HepG2 (cell line): ENCODE measurements at regions not wholly inside any gene's neighbourhood (a gene's known extent, or its start where the extent isn't known, plus 50 kb on each side); places are given as distances from the start of the nearest gene placed in this dataset.

ENCODE experiments used
- ATAC-seq: fragments of 200-7000 bp; cut with Tn5 transposase; 3 replicates; pipeline ENCODE4 v1.9.1; 2020; ENCODE audit warnings: mild to moderate bottlenecking, moderate library complexity
- BruUV-seq: library from RNA; stranded (reverse); fragments of 400-500 nt; replicated peaks from 2 replicates; lab custom pipeline; 2021; lab: Mats Ljungman, UMichigan
- CTCF ChIA-PET: fragments of 300-600 bp; formaldehyde crosslinking; extraction: SDS; loops from one replicate; lab custom pipeline; 2021; ENCODE audit warnings: low total read pairs, inconsistent platforms, low intra/inter-chr PET ratio; lab: Yijun Ruan, JAX
- POLR2A ChIA-PET: fragments of 350-600 bp; sonication (Branson Sonifier 250); formaldehyde crosslinking; loops from one replicate; lab custom pipeline; 2020; ENCODE audit warnings: antibody characterized with exemption, inconsistent platforms; lab: Yijun Ruan, JAX
- DNase-seq: peaks from one replicate; pipeline ENCODE4 v3.0.0-alpha.2; 2015; ENCODE audit warnings: low spot score
- FAIRE-seq: peaks from 3 replicates; lab custom pipeline; 2011; peaks lifted over from hg19 to GRCh38; lab: Jason Lieb, UNC
- H2AFZ ChIP-seq: one replicate; pipeline ENCODE4 v1.6.1; 2011; ENCODE audit warnings: low read length, inconsistent platforms
- H3K27ac ChIP-seq: fragments of 300-600 bp; 3 replicates; pipeline ENCODE4 v1.8.0; 2011; ENCODE audit warnings: mixed run types, mild to moderate bottlenecking, mixed read lengths, low read length, inconsistent platforms; ENCODE audit not compliant: insufficient read depth; ENCODE audit errors: extremely low read length
- H3K27me3 ChIP-seq, 2 experiments: fragments of 200-600 bp in 1 of 2; 2 replicates in 1 of 2; 3 replicates in 1 of 2; pipeline versions ENCODE4 v1.6.0 to v1.8.0; 2011; ENCODE audit warnings: low read length in 2 of 2, mild to moderate bottlenecking in 2 of 2, moderate library complexity in 2 of 2, inconsistent platforms in 1 of 2; ENCODE audit not compliant: insufficient read depth in 2 of 2, control insufficient read depth in 1 of 2
- H3K36me3 ChIP-seq, 2 experiments: fragments of 200-600 bp in 1 of 2; replicated peaks in 1 of 2; 2 replicates in 1 of 2; 3 replicates in 1 of 2; pipeline versions ENCODE4 v1.5.1 to v1.8.0; 2011; ENCODE audit warnings: low read length in 2 of 2, inconsistent platforms in 1 of 2; ENCODE audit not compliant: insufficient read depth in 2 of 2, control insufficient read depth in 1 of 2
- H3K4me1 ChIP-seq: 2 replicates; pipeline ENCODE4 v1.5.1; 2012; ENCODE audit warnings: low read length, inconsistent platforms; ENCODE audit not compliant: insufficient read depth
- H3K4me2 ChIP-seq: 2 replicates; pipeline ENCODE4 v1.6.0; 2011; ENCODE audit warnings: low read depth, low read length, inconsistent platforms
- H3K4me3 ChIP-seq, 3 experiments: fragments of 200-600 bp in 1 of 3; sonication (generic), shearing (Covaris generic) in 1 of 3; replicated peaks in 1 of 3; 2 replicates each; pipeline ENCODE4 v1.5.1; 2011 to 2016; ENCODE audit warnings: low read length in 3 of 3, inconsistent platforms in 2 of 3, low read depth in 2 of 3, mild to moderate bottlenecking in 2 of 3, control low read depth in 1 of 3, mixed read lengths in 1 of 3; ENCODE audit not compliant: insufficient read depth in 1 of 3
- H3K79me2 ChIP-seq: one replicate; pipeline ENCODE4 v1.6.1; 2011; ENCODE audit warnings: low read length, inconsistent platforms; ENCODE audit not compliant: insufficient read depth
- H3K9ac ChIP-seq: 2 replicates; pipeline ENCODE4 v1.6.0; 2011; ENCODE audit warnings: mild to moderate bottlenecking, low read depth, low read length, inconsistent platforms; ENCODE audit not compliant: insufficient read depth
- H3K9me3 ChIP-seq: 2 replicates; pipeline ENCODE4 v1.5.1; 2012; ENCODE audit warnings: mild to moderate bottlenecking, low read length
- H4K20me1 ChIP-seq: 2 replicates; pipeline ENCODE4 v1.6.0; 2011; ENCODE audit warnings: inconsistent platforms, mild to moderate bottlenecking, low read length, moderate library complexity; ENCODE audit not compliant: insufficient read depth
- ARNT2 ChIP-seq: sonication (generic); formaldehyde crosslinking; IDR thresholded peaks from 2 replicates; pipeline ENCODE4 v1.8.0; 2022; ENCODE audit warnings: mild to moderate bottlenecking, low read depth, missing genetic modification reagents, moderate library complexity
- ARNTL ChIP-seq: sonication (generic); formaldehyde crosslinking; IDR thresholded peaks from 2 replicates; pipeline ENCODE4 v1.4.0; 2020; ENCODE audit warnings: mild to moderate bottlenecking, missing genetic modification reagents
- CEBPB ChIP-seq: IDR thresholded peaks from 2 replicates; pipeline ENCODE4 v1.6.1; 2011; ENCODE audit warnings: low read depth, low read length, improper control_type of control experiment, borderline replicate concordance
- CENPX ChIP-seq: sonication (generic); formaldehyde crosslinking; IDR thresholded peaks from 2 replicates; pipeline ENCODE4 v1.9.0; 2021; ENCODE audit warnings: mild to moderate bottlenecking, missing genetic modification reagents, moderate library complexity
- IKZF4 ChIP-seq: sonication (generic); formaldehyde crosslinking; IDR thresholded peaks from 2 replicates; pipeline ENCODE4 v1.5.1; 2020; ENCODE audit warnings: borderline replicate concordance, mild to moderate bottlenecking, low read depth, missing genetic modification reagents; ENCODE audit errors: not compliant biosample characterization
- KMT2A ChIP-seq: sonication (generic); formaldehyde crosslinking; IDR thresholded peaks from 2 replicates; pipeline ENCODE4 v1.4.0; 2020; ENCODE audit warnings: missing genetic modification reagents
- NAIF1 ChIP-seq: sonication (generic); formaldehyde crosslinking; IDR thresholded peaks from 2 replicates; pipeline ENCODE4 v1.5.0; 2020; ENCODE audit warnings: mild to moderate bottlenecking, missing genetic modification reagents, borderline replicate concordance
- NR2F1 ChIP-seq, 2 experiments: fragments of 450-650 bp in 1 of 2; formaldehyde crosslinking in 1 of 2; IDR thresholded peaks; 2 replicates each; pipeline versions ENCODE4 v1.5.0 to v1.6.1; 2016 to 2020; ENCODE audit warnings: mild to moderate bottlenecking in 1 of 2, missing compliant biosample characterization in 1 of 2, missing genetic modification reagents in 1 of 2, moderate library complexity in 1 of 2
- SAP130 ChIP-seq: IDR thresholded peaks from 2 replicates; pipeline ENCODE4 v1.6.1; 2016; ENCODE audit warnings: low read depth
- SMC3 ChIP-seq: IDR thresholded peaks from 2 replicates; pipeline ENCODE4 v1.6.1; 2011; ENCODE audit warnings: low read length, improper control_type of control experiment
- SMYD3 ChIP-seq: sonication (generic); formaldehyde crosslinking; IDR thresholded peaks from 2 replicates; pipeline ENCODE4 v1.8.1; 2023; ENCODE audit warnings: mild to moderate bottlenecking, missing genetic modification reagents
- SOX5 ChIP-seq: IDR thresholded peaks from 2 replicates; pipeline ENCODE4 v1.6.1; 2016; ENCODE audit warnings: borderline replicate concordance
- SRSF9 ChIP-seq: fragments of 200-400 bp; formaldehyde crosslinking; IDR thresholded peaks from 2 replicates; pipeline ENCODE4 v1.6.1; 2018; ENCODE audit warnings: borderline replicate concordance, mild to moderate bottlenecking, low read depth, low read length; ENCODE audit not compliant: insufficient read depth, poor library complexity, severe bottlenecking
- ZBTB7A ChIP-seq: sonication (generic); formaldehyde crosslinking; IDR thresholded peaks from 2 replicates; pipeline ENCODE4 v1.8.0; 2022; ENCODE audit warnings: mild to moderate bottlenecking, missing genetic modification reagents
- ZNF263 ChIP-seq: sonication (generic); formaldehyde crosslinking; IDR thresholded peaks from 2 replicates; pipeline ENCODE4 v1.4.0; 2020; ENCODE audit warnings: missing genetic modification reagents
- ZNF281 ChIP-seq: sonication (generic); formaldehyde crosslinking; IDR thresholded peaks from 2 replicates; pipeline ENCODE4 v1.4.0; 2020; ENCODE audit warnings: missing genetic modification reagents, borderline replicate concordance
- ZNF614 ChIP-seq: IDR thresholded peaks from 2 replicates; pipeline ENCODE4 v1.6.1; 2018; ENCODE audit warnings: missing biosample characterization, missing genetic modification reagents, inconsistent platforms, borderline replicate concordance
- WGBS: methylation state at CpG from one replicate; pipeline ENCODE4 v1.1.6; 2017; ENCODE audit warnings: low lambda C conversion rate; 5-methylcytosine and 5-hydroxymethylcytosine counted together
- in situ Hi-C: cut with HindIII; loops from 2 replicates; pipeline ENCODE4 v1.10.0; 2017; ENCODE audit warnings: low pct_unique_long_range_greater_than_20kb; ENCODE audit not compliant: extremely low pct_ligation_motif_present
- intact Hi-C: fragments of 100-400 bp; cut with micrococcal nuclease; formaldehyde crosslinking; loops from one replicate; pipeline ENCODE4 v1.10.0; 2022; ENCODE audit not compliant: unreplicated experiment
- TF ChIP-seq, protein P1 (sequence below): sonication (generic); formaldehyde crosslinking; IDR thresholded peaks from 2 replicates; pipeline ENCODE4 v1.5.1; 2020; ENCODE audit warnings: mild to moderate bottlenecking, moderate library complexity, missing genetic modification reagents
- TF ChIP-seq, protein P2 (sequence below): sonication (generic); formaldehyde crosslinking; IDR thresholded peaks from 2 replicates; pipeline ENCODE4 v1.5.0; 2020; ENCODE audit warnings: missing genetic modification reagents

DNA sequence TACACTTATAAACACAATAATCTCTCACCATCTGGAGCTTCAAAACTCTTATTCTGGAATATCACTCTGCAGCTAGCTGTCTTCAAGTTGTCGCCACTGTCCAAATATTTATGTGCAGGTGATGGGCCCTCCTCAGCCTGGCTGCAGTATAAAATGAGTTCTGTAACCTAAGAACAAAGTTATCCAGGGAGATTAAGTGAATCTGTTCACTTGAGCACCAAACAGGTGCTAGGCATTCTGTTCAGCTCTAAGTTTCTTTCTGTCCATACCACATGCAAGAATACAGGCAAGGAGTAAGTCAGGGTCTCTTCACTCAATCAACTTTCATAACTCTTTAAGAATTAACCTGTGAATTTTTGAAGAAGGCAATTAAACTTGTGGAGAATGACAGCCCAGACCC, 344.1 kb downstream of the PLK2 start (continued):
- TF ChIP-seq ARNT2 (no peak), CENPX (CRISPR knock-in tag) (no peak), ZNF614 (CRISPR knock-in tag) (no peak)
- TF ChIP-seq, protein P1, sequence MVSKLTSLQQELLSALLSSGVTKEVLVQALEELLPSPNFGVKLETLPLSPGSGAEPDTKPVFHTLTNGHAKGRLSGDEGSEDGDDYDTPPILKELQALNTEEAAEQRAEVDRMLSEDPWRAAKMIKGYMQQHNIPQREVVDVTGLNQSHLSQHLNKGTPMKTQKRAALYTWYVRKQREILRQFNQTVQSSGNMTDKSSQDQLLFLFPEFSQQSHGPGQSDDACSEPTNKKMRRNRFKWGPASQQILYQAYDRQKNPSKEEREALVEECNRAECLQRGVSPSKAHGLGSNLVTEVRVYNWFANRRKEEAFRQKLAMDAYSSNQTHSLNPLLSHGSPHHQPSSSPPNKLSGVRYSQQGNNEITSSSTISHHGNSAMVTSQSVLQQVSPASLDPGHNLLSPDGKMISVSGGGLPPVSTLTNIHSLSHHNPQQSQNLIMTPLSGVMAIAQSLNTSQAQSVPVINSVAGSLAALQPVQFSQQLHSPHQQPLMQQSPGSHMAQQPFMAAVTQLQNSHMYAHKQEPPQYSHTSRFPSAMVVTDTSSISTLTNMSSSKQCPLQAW (CRISPR knock-in tag), result no peak

GRCh38 chr5:58114324-58114723, 345.6 kb downstream of the PLK2 start:
- Histone ChIP-seq H3K4me1 (0 out of 2 replicates have a peak, but pooled peaks cover 7% of the 10 kb centered on the region), H3K36me3 (no peaks in the 10 kb centered on the region), H3K27me3 (no peaks in the 10 kb centered on the region; a peak in 1 of 5 replicates), H3K79me2 (no peaks in the 10 kb centered on the region), H3K4me2 (no peak overlapping the region), H2AFZ (no peak overlapping the region), H3K4me3 (no peak overlapping the region), H3K9ac (no peak overlapping the region), H4K20me1 (no peaks in the 10 kb centered on the region), H3K27ac (no peak overlapping the region), H3K9me3 (no peaks in the 10 kb centered on the region)
- DNase-seq (no peak), FAIRE-seq (no peak), ATAC-seq (no peak)
- TF ChIP-seq SOX5, result no peak
- TF ChIP-seq IKZF4 (CRISPR knock-in tag), result no peak
- TF ChIP-seq ARNTL, result no peak
- TF ChIP-seq KMT2A, result no peak
- TF ChIP-seq SRSF9, result no peak
- TF ChIP-seq CEBPB, result no peak
- TF ChIP-seq SAP130 (CRISPR knock-in tag), result no peak
- TF ChIP-seq SMYD3, result no peak
- TF ChIP-seq NAIF1 (CRISPR knock-in tag), result no peak
- no peak for TF ChIP-seq NR2F1 (CRISPR knock-in tag; IDR thresholded peaks at IDR 0.05)
- no peak for TF ChIP-seq SMC3
- no peak for TF ChIP-seq ZBTB7A (CRISPR knock-in tag)
- TF ChIP-seq, protein P2, sequence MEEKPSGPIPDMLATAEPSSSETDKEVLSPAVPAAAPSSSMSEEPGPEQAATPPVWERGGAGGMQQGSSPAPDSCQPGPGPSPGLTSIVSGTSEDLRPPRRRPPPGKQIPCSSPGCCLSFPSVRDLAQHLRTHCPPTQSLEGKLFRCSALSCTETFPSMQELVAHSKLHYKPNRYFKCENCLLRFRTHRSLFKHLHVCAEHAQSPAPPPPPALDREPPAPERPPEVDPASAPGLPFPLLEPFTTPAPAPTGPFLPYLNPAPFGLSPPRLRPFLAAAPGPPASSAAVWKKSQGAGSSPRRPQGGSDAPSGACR (CRISPR knock-in tag), result no peak
- no peak for TF ChIP-seq ZNF281
- no peak for TF ChIP-seq ZNF263 (CRISPR knock-in tag)
- no TSS peak for BruUV-seq
- in situ Hi-C loops (no loop called here), intact Hi-C loops (no loop called here)
- WGBS, result 17% methylated on average over 3 of the region's 3 CpGs
- CTCF ChIA-PET, result no interaction called here
- POLR2A ChIA-PET, result no interaction called here
